CD4-positive, alpha-beta T cell treated with Interleukin-6 for 4 hours (primary cell): ENCODE measurements at regions not wholly inside any gene's neighbourhood (a gene's known extent, or its start where the extent isn't known, plus 50 kb on each side); places are given as distances from the start of the nearest gene placed in this dataset.
"Not testable (repeated sequence)": the region's sequence is repeated elsewhere in the genome, so short reads cannot be mapped to it uniquely, and the experiment has no call there.

Experiments
- DNase-seq: peaks from one replicate; pipeline ENCODE4 v3.0.0-alpha.2; 2020; ENCODE audit warnings: mixed read lengths

GRCh38 chr16:82295290-82296201, 125.5 kb upstream of the MPHOSPH6 start:
- no peak for DNase-seq

- no peak for DNase-seq
These were observed 123.6 kb upstream of the MPHOSPH6 start for GRCh38 chr16:82293671-82294070.

- no peak for DNase-seq
These were observed 117.9 kb upstream of the MPHOSPH6 start for GRCh38 chr16:82287937-82288336.

GRCh38 chr16:82282662-82283061, 112.6 kb upstream of the MPHOSPH6 start:
- DNase-seq, result no peak

GRCh38 chr16:82281544-82281943, 111.5 kb upstream of the MPHOSPH6 start:
- DNase-seq, result no peak

GRCh38 chr16:82280867-82281266, 110.8 kb upstream of the MPHOSPH6 start:
- DNase-seq, result no peak

GRCh38 chr16:82275349-82275748, 105.3 kb upstream of the MPHOSPH6 start:
- not testable (repeated sequence) for DNase-seq

GRCh38 chr16:82271636-82272035, 101.6 kb upstream of the MPHOSPH6 start:
- DNase-seq, result no peak

- DNase-seq, result not testable (repeated sequence)
These were observed 97.7 kb upstream of the MPHOSPH6 start for GRCh38 chr16:82267675-82268074.

- no peak for DNase-seq
These were observed 95.8 kb upstream of the MPHOSPH6 start for GRCh38 chr16:82265809-82266208.

GRCh38 chr16:82264756-82265155, 94.7 kb upstream of the MPHOSPH6 start:
- DNase-seq, result no peak

GRCh38 chr16:82263521-82264143, 93.6 kb upstream of the MPHOSPH6 start:
- DNase-seq, result peak; percentile 46

- DNase-seq, result no peak
These were observed 92.2 kb upstream of the MPHOSPH6 start for GRCh38 chr16:82262244-82262643.

GRCh38 chr16:82260212-82260795, 90.3 kb upstream of the MPHOSPH6 start:
- no peak for DNase-seq

GRCh38 chr16:82259731-82260130, 89.7 kb upstream of the MPHOSPH6 start:
- no peak for DNase-seq

GRCh38 chr16:82257990-82258389, 88.0 kb upstream of the MPHOSPH6 start:
- DNase-seq, result no peak

- DNase-seq, result no peak
These were observed 82.6 kb upstream of the MPHOSPH6 start for GRCh38 chr16:82252582-82252981.

GRCh38 chr16:82248677-82249076, 78.7 kb upstream of the MPHOSPH6 start:
- DNase-seq, result no peak

GRCh38 chr16:82248012-82248656, 78.1 kb upstream of the MPHOSPH6 start:
- DNase-seq, result no peak

- DNase-seq, result no peak
These were observed 72.2 kb upstream of the MPHOSPH6 start for GRCh38 chr16:82242201-82242600.

GRCh38 chr16:82241469-82242052, 71.5 kb upstream of the MPHOSPH6 start:
- DNase-seq, result no peak

- DNase-seq, result no peak
These were observed 70.1 kb upstream of the MPHOSPH6 start for GRCh38 chr16:82240111-82240510.

GRCh38 chr16:82236875-82237274, 66.9 kb upstream of the MPHOSPH6 start:
- DNase-seq, result no peak
